H1 (cell line): ENCODE measurements at regions not wholly inside any gene's neighbourhood (a gene's known extent, or its start where the extent isn't known, plus 50 kb on each side); places are given as distances from the start of the nearest gene placed in this dataset.

Source experiments
- CTCF ChIA-PET: fragments of 300-600 bp; sonication (Branson Sonifier 250); formaldehyde crosslinking; loops from one replicate; lab custom pipeline; 2021; ENCODE audit not compliant: partially characterized antibody; lab: Charles Lee
- POLR2A ChIA-PET: fragments of 300-600 bp; sonication (Branson Sonifier 250); formaldehyde crosslinking; loops from one replicate; lab custom pipeline; 2021; ENCODE audit warnings: inconsistent platforms; ENCODE audit not compliant: partially characterized antibody; lab: Charles Lee
- DNase-seq, 2 experiments: peaks; one replicate each; pipeline versions ENCODE4 v3.0.0 to v3.0.0-alpha.2; 2010 to 2022; ENCODE audit warnings: low spot score in 2 of 2, low read depth in 1 of 2, mixed read lengths in 1 of 2
- FAIRE-seq: peaks from 2 replicates; lab custom pipeline; 2011; peaks lifted over from hg19 to GRCh38; lab: Jason Lieb, UNC
- H2AFZ ChIP-seq: 2 replicates; pipeline ENCODE4 v1.8.1; 2012; ENCODE audit warnings: low read length, inconsistent platforms
- H2AK5ac ChIP-seq: 2 replicates; pipeline ENCODE4 v1.6.1; 2013; ENCODE audit warnings: low read depth, low read length
- H2BK120ac ChIP-seq: replicated peaks from 2 replicates; pipeline ENCODE3; 2013; ENCODE audit warnings: low read depth, low read length, inconsistent platforms
- H2BK12ac ChIP-seq: 2 replicates; pipeline ENCODE4 v1.6.1; 2013; ENCODE audit warnings: low read depth, low read length
- H2BK15ac ChIP-seq: 2 replicates; pipeline ENCODE4 v1.6.1; 2013; ENCODE audit warnings: low read length
- H2BK20ac ChIP-seq: 2 replicates; pipeline ENCODE4 v1.6.1; 2013; ENCODE audit warnings: low read length
- H2BK5ac ChIP-seq: 2 replicates; pipeline ENCODE4 v1.6.1; 2013; ENCODE audit warnings: low read depth, low read length
- H3K14ac ChIP-seq: 2 replicates; pipeline ENCODE4 v1.6.1; 2013; ENCODE audit warnings: inconsistent platforms; ENCODE audit not compliant: insufficient read length
- H3K18ac ChIP-seq: 2 replicates; pipeline ENCODE4 v1.6.1; 2013; ENCODE audit warnings: low read length; ENCODE audit errors: extremely low read depth
- H3K23ac ChIP-seq: 2 replicates; pipeline ENCODE4 v1.6.1; 2013; ENCODE audit warnings: inconsistent platforms; ENCODE audit not compliant: insufficient read length
- H3K23me2 ChIP-seq: 2 replicates; pipeline ENCODE4 v1.6.1; 2013; ENCODE audit warnings: low read depth, low read length
- H3K27ac ChIP-seq: 2 replicates; pipeline ENCODE4 v1.6.1; 2011; ENCODE audit warnings: low read depth, low read length, inconsistent platforms
- H3K27me3 ChIP-seq, 4 experiments: replicated peaks in 1 of 4; 1 replicate in 1 of 4; 2 replicates in 3 of 4; pipeline versions ENCODE4 v1.6.1 to v1.8.1; 2011 to 2013; ENCODE audit warnings: low read length in 3 of 4, mild to moderate bottlenecking in 3 of 4, inconsistent platforms in 2 of 4, mixed read lengths in 2 of 4, moderate library complexity in 1 of 4; ENCODE audit not compliant: control insufficient read depth in 3 of 4, insufficient read depth in 3 of 4; ENCODE audit errors: extremely low read depth in 1 of 4
- H3K36me3 ChIP-seq, 4 experiments: 2 replicates each; pipeline versions ENCODE4 v1.6.1 to v1.8.1; 2011 to 2013; ENCODE audit warnings: mild to moderate bottlenecking in 4 of 4, low read length in 3 of 4, moderate library complexity in 2 of 4, control low read depth in 1 of 4, inconsistent platforms in 1 of 4; ENCODE audit not compliant: insufficient read depth in 4 of 4, control insufficient read depth in 2 of 4
- H3K4ac ChIP-seq: replicated peaks from 2 replicates; pipeline ENCODE3; 2013; ENCODE audit warnings: low read length, low read depth, mixed read lengths, inconsistent platforms; ENCODE audit not compliant: insufficient read length
- H3K4me1 ChIP-seq, 4 experiments: replicated peaks in 1 of 4; 1 replicate in 1 of 4; 2 replicates in 3 of 4; pipeline versions ENCODE4 v1.6.1 to v1.8.1; 2011 to 2013; ENCODE audit warnings: low read length in 3 of 4, inconsistent platforms in 2 of 4, mixed read lengths in 1 of 4; ENCODE audit not compliant: insufficient read depth in 4 of 4, control insufficient read depth in 3 of 4
- H3K4me2 ChIP-seq, 2 experiments: 2 replicates each; pipeline versions ENCODE4 v1.6.1 to v1.8.1; 2011 to 2013; ENCODE audit warnings: low read depth in 2 of 2, low read length in 2 of 2, control low read depth in 1 of 2, inconsistent platforms in 1 of 2, mild to moderate bottlenecking in 1 of 2; ENCODE audit not compliant: insufficient read depth in 1 of 2
- H3K4me3 ChIP-seq, 4 experiments: fragments of 200-600, 300-600 bp in 1 of 4; sonication (generic), shearing (Covaris generic), sonication (Bioruptor Twin) in 1 of 4; 2 replicates each; pipeline versions ENCODE4 v1.5.1 to v1.8.1; 2011 to 2016; ENCODE audit warnings: low read length in 4 of 4, low read depth in 3 of 4, control low read depth in 2 of 4, inconsistent platforms in 2 of 4, mild to moderate bottlenecking in 2 of 4, mixed read lengths in 1 of 4, moderate library complexity in 1 of 4; ENCODE audit not compliant: insufficient read depth in 2 of 4; ENCODE audit errors: extremely low read depth in 1 of 4
- H3K56ac ChIP-seq: replicated peaks from 2 replicates; pipeline ENCODE3; 2013; ENCODE audit warnings: low read depth, mild to moderate bottlenecking, mixed read lengths, low read length, inconsistent platforms; ENCODE audit not compliant: insufficient read length
- H3K79me1 ChIP-seq: 2 replicates; pipeline ENCODE4 v1.6.1; 2013; ENCODE audit warnings: low read depth, low read length, control low read depth
- H3K79me2 ChIP-seq, 2 experiments: 2 replicates each; pipeline versions ENCODE4 v1.6.1 to v1.8.1; 2012 to 2013; ENCODE audit warnings: low read length in 2 of 2, mild to moderate bottlenecking in 2 of 2, inconsistent platforms in 1 of 2; ENCODE audit not compliant: insufficient read depth in 2 of 2, control insufficient read depth in 1 of 2
- H3K9ac ChIP-seq, 4 experiments: replicated peaks in 1 of 4; 1 replicate in 1 of 4; 2 replicates in 3 of 4; pipeline versions ENCODE4 v1.6.1 to v1.8.1; 2011 to 2013; ENCODE audit warnings: low read depth in 3 of 4, low read length in 3 of 4, control low read depth in 2 of 4, mild to moderate bottlenecking in 2 of 4, moderate library complexity in 2 of 4, inconsistent platforms in 1 of 4; ENCODE audit errors: extremely low read depth in 1 of 4
- H3K9me3 ChIP-seq, 2 experiments: 2 replicates each; pipeline versions ENCODE4 v1.6.1 to v1.8.1; 2012 to 2013; ENCODE audit warnings: mild to moderate bottlenecking in 2 of 2, moderate library complexity in 2 of 2, control low read depth in 1 of 2, inconsistent platforms in 1 of 2, low read depth in 1 of 2, low read length in 1 of 2, mixed read lengths in 1 of 2; ENCODE audit not compliant: insufficient read depth in 2 of 2
- H4K20me1 ChIP-seq, 2 experiments: replicated peaks in 1 of 2; 2 replicates each; pipeline versions ENCODE3 to v1.8.1; 2011 to 2013; ENCODE audit warnings: inconsistent platforms in 2 of 2, low read length in 2 of 2, mild to moderate bottlenecking in 1 of 2; ENCODE audit not compliant: insufficient read depth in 2 of 2, control insufficient read depth in 1 of 2
- H4K5ac ChIP-seq: 2 replicates; pipeline ENCODE4 v1.6.1; 2013; ENCODE audit warnings: low read length, low read depth, mixed read lengths, inconsistent platforms; ENCODE audit not compliant: insufficient read length
- H4K8ac ChIP-seq: 2 replicates; pipeline ENCODE4 v1.8.0; 2013; ENCODE audit warnings: mild to moderate bottlenecking, moderate library complexity, low read length, inconsistent platforms; ENCODE audit not compliant: insufficient read depth; ENCODE audit errors: extremely low read depth
- H4K91ac ChIP-seq: replicated peaks from 2 replicates; pipeline ENCODE3; 2013; ENCODE audit warnings: low read length, mixed read lengths, inconsistent platforms; ENCODE audit not compliant: insufficient read length
- BRCA1 ChIP-seq: IDR thresholded peaks from 2 replicates; pipeline ENCODE4 v1.6.1; 2012; ENCODE audit warnings: low read depth, low read length, improper control_type of control experiment
- EZH2 ChIP-seq: fragments of 200-600 bp; sonication (generic); IDR thresholded peaks from 2 replicates; pipeline ENCODE4 v1.7.1; 2012; ENCODE audit warnings: low read depth, mild to moderate bottlenecking, moderate library complexity, low read length, inconsistent platforms; ENCODE audit not compliant: severe bottlenecking
- KDM1A ChIP-seq: fragments of 200-600, 300-600 bp; sonication (generic); IDR thresholded peaks from 2 replicates; pipeline ENCODE4 v1.7.1; 2016; ENCODE audit warnings: mild to moderate bottlenecking, low read length, borderline replicate concordance
- POLR2AphosphoS5 ChIP-seq: IDR thresholded peaks from 2 replicates; pipeline ENCODE4 v1.6.1; 2011; ENCODE audit warnings: low read depth, low read length
- RFX5 ChIP-seq: IDR thresholded peaks from 2 replicates; pipeline ENCODE4 v1.6.1; 2011; ENCODE audit warnings: low read depth, low read length, improper control_type of control experiment, borderline replicate concordance
- SIN3A ChIP-seq, 2 experiments: IDR thresholded peaks in 1 of 2; conservative IDR thresholded peaks in 1 of 2; 2 replicates each; pipeline ENCODE4 v1.6.1; 2011 to 2012; ENCODE audit warnings: low read length in 2 of 2, improper control_type of control experiment in 1 of 2, low read depth in 1 of 2, mild to moderate bottlenecking in 1 of 2
- WGBS, 2 experiments: shearing (Covaris generic) in 1 of 2; methylation state at CpG; one replicate each; pipeline versions ENCODE4 v1.1.6 to v1.1.7; 2013 to 2015; ENCODE audit warnings: low lambda C conversion rate in 2 of 2, mixed read lengths in 2 of 2, inconsistent platforms in 1 of 2, low coverage in 1 of 2, missing lambda C conversion rate in 1 of 2; ENCODE audit not compliant: insufficient replicate concordance in 2 of 2, insufficient coverage in 1 of 2, insufficient read length in 1 of 2; ENCODE audit errors: extremely low coverage in 1 of 2, missing lambda C conversion rate in 1 of 2; 5-methylcytosine and 5-hydroxymethylcytosine counted together
- TF ChIP-seq, protein P1 (sequence below): IDR thresholded peaks from 2 replicates; pipeline ENCODE4 v1.6.1; 2011; ENCODE audit warnings: low read depth, mild to moderate bottlenecking, low read length; ENCODE audit not compliant: insufficient read depth

DNA sequence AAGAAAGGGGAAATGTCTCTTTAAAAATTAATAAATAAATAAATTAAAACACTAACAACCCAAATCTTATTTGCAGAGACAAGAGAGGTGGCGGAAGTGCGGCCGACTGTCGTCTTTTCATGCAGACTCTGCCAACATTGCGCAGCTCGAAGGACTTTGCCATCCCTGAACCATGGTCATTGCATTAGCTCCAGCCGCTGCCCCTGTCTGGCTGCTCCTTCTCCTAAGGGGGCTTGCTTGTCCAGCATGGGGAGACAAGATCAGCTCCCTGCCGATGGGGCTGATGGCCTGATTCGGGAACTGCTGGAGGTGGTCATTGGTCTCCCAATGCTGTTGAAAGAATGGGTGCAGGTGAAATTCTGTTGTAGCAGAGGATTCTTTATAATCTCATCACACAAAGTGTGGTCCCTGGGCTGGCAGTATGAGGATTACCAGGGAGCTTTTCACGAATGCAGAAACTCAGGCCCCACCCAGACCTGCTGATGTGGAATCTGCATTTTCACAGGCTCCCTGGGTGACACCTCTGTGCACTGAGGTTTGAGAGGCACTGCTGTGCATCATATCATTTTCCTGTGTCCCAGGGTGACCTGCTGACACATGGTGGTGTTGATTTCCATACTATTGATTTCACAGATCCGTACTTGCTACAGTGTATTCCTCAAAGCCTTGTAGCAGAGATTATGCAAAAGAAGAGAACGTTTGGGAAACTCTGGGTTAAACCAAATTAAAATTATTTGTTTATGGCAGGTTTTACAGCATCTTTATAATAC, 172.4 kb upstream of the ZMIZ1 start:
- H3K4me3 ChIP-seq, result no peak overlapping the region
- no peaks in the 10 kb centered on the region for H3K79me2 ChIP-seq
- peaks cover 0 to 18% (median 8%) of the 10 kb centered on the region in 4 experiments; a peak in 6 of 7 replicates for H3K4me1 ChIP-seq
- H3K14ac ChIP-seq, result no peak overlapping the region
- no peak overlapping the region for H3K23ac ChIP-seq
- WGBS, 2 experiments, result 83% methylated on average over 12 of the region's 12 CpGs; no CpG with 5 or more reads in 1 of the 2 experiments
- H3K27me3 ChIP-seq, result no peaks in the 10 kb centered on the region
- no peak overlapping the region for H2BK20ac ChIP-seq
- no peaks in the 10 kb centered on the region; a peak in 1 of 8 replicates for H3K36me3 ChIP-seq
- H4K8ac ChIP-seq, result no peak overlapping the region
- no peak for FAIRE-seq
- no peak overlapping the region for H3K56ac ChIP-seq
- POLR2A ChIA-PET, result no interaction called here
- no peak overlapping the region for H3K4ac ChIP-seq
- H2BK12ac ChIP-seq, result no peak overlapping the region
- CTCF ChIA-PET, result interaction anchor here (0.8 to 1.0 kb wide), 2 partner anchors 35 to 151 kb away, joined by 3 read pairs; no protein-coding TSS in a partner anchor
- no peak overlapping the region for H3K4me2 ChIP-seq
- peaks cover 0 to 2% of the 10 kb centered on the region in 2 experiments for H4K20me1 ChIP-seq
- no peaks in the 10 kb centered on the region for H3K79me1 ChIP-seq
- peaks cover 4% of the 10 kb centered on the region; the same call in 1 of the 2 replicates for H3K23me2 ChIP-seq
- no peak overlapping the region for H3K9ac ChIP-seq
- no peaks in the 10 kb centered on the region for H3K9me3 ChIP-seq
- no peak for TF ChIP-seq RFX5
- no peak for TF ChIP-seq EZH2
- TF ChIP-seq, protein P1, sequence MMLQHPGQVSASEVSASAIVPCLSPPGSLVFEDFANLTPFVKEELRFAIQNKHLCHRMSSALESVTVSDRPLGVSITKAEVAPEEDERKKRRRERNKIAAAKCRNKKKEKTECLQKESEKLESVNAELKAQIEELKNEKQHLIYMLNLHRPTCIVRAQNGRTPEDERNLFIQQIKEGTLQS, result no peak
- TF ChIP-seq BRCA1, result no peak
- no peak for TF ChIP-seq SIN3A (conservative IDR thresholded peaks at IDR 0.05 in 1 of 2, IDR thresholded peaks at IDR 0.05 in 1 of 2; ENCODE audit: low read depth in 1 of 2, low read length in 2 of 2)
- no peak for TF ChIP-seq POLR2AphosphoS5
- no peak for TF ChIP-seq KDM1A
- H4K91ac ChIP-seq, result no peak overlapping the region
- no peak for DNase-seq
- no peak overlapping the region for H3K27ac ChIP-seq
- no peak overlapping the region for H2AFZ ChIP-seq
- no peak overlapping the region for H2BK15ac ChIP-seq
- H4K5ac ChIP-seq, result no peak overlapping the region
- H3K18ac ChIP-seq, result no peak overlapping the region
- no peak overlapping the region for H2BK120ac ChIP-seq
- no peak overlapping the region for H2BK5ac ChIP-seq
- H2AK5ac ChIP-seq, result no peak overlapping the region
